HepG2 (cell line): ENCODE measurements at regions not wholly inside any gene's neighbourhood (a gene's known extent, or its start where the extent isn't known, plus 50 kb on each side); places are given as distances from the start of the nearest gene placed in this dataset.
A peak's percentile ranks its signal among the peaks of the same experiment; 100 is the strongest.
"Not testable (repeated sequence)": the region's sequence is repeated elsewhere in the genome, so short reads cannot be mapped to it uniquely, and the experiment has no call there.

ENCODE experiments used
- ATAC-seq: fragments of 200-7000 bp; cut with Tn5 transposase; 3 replicates; pipeline ENCODE4 v1.9.1; 2020; ENCODE audit warnings: mild to moderate bottlenecking, moderate library complexity
- BruUV-seq: library from RNA; stranded (reverse); fragments of 400-500 nt; replicated peaks from 2 replicates; lab custom pipeline; 2021; lab: Mats Ljungman, UMichigan
- CTCF ChIA-PET: fragments of 300-600 bp; formaldehyde crosslinking; extraction: SDS; loops from one replicate; lab custom pipeline; 2021; ENCODE audit warnings: low total read pairs, inconsistent platforms, low intra/inter-chr PET ratio; lab: Yijun Ruan, JAX
- POLR2A ChIA-PET: fragments of 350-600 bp; sonication (Branson Sonifier 250); formaldehyde crosslinking; loops from one replicate; lab custom pipeline; 2020; ENCODE audit warnings: antibody characterized with exemption, inconsistent platforms; lab: Yijun Ruan, JAX
- DNase-seq: peaks from one replicate; pipeline ENCODE4 v3.0.0-alpha.2; 2015; ENCODE audit warnings: low spot score
- FAIRE-seq: peaks from 3 replicates; lab custom pipeline; 2011; peaks lifted over from hg19 to GRCh38; lab: Jason Lieb, UNC
- H2AFZ ChIP-seq: one replicate; pipeline ENCODE4 v1.6.1; 2011; ENCODE audit warnings: low read length, inconsistent platforms
- H3K27ac ChIP-seq: fragments of 300-600 bp; 3 replicates; pipeline ENCODE4 v1.8.0; 2011; ENCODE audit warnings: mixed run types, mild to moderate bottlenecking, mixed read lengths, low read length, inconsistent platforms; ENCODE audit not compliant: insufficient read depth; ENCODE audit errors: extremely low read length
- H3K27me3 ChIP-seq, 2 experiments: fragments of 200-600 bp in 1 of 2; 2 replicates in 1 of 2; 3 replicates in 1 of 2; pipeline versions ENCODE4 v1.6.0 to v1.8.0; 2011; ENCODE audit warnings: low read length in 2 of 2, mild to moderate bottlenecking in 2 of 2, moderate library complexity in 2 of 2, inconsistent platforms in 1 of 2; ENCODE audit not compliant: insufficient read depth in 2 of 2, control insufficient read depth in 1 of 2
- H3K36me3 ChIP-seq, 2 experiments: fragments of 200-600 bp in 1 of 2; replicated peaks in 1 of 2; 2 replicates in 1 of 2; 3 replicates in 1 of 2; pipeline versions ENCODE4 v1.5.1 to v1.8.0; 2011; ENCODE audit warnings: low read length in 2 of 2, inconsistent platforms in 1 of 2; ENCODE audit not compliant: insufficient read depth in 2 of 2, control insufficient read depth in 1 of 2
- H3K4me1 ChIP-seq: 2 replicates; pipeline ENCODE4 v1.5.1; 2012; ENCODE audit warnings: low read length, inconsistent platforms; ENCODE audit not compliant: insufficient read depth
- H3K4me2 ChIP-seq: 2 replicates; pipeline ENCODE4 v1.6.0; 2011; ENCODE audit warnings: low read depth, low read length, inconsistent platforms
- H3K4me3 ChIP-seq, 3 experiments: fragments of 200-600 bp in 1 of 3; sonication (generic), shearing (Covaris generic) in 1 of 3; replicated peaks in 1 of 3; 2 replicates each; pipeline ENCODE4 v1.5.1; 2011 to 2016; ENCODE audit warnings: low read length in 3 of 3, inconsistent platforms in 2 of 3, low read depth in 2 of 3, mild to moderate bottlenecking in 2 of 3, control low read depth in 1 of 3, mixed read lengths in 1 of 3; ENCODE audit not compliant: insufficient read depth in 1 of 3
- H3K79me2 ChIP-seq: one replicate; pipeline ENCODE4 v1.6.1; 2011; ENCODE audit warnings: low read length, inconsistent platforms; ENCODE audit not compliant: insufficient read depth
- H3K9ac ChIP-seq: 2 replicates; pipeline ENCODE4 v1.6.0; 2011; ENCODE audit warnings: mild to moderate bottlenecking, low read depth, low read length, inconsistent platforms; ENCODE audit not compliant: insufficient read depth
- H3K9me3 ChIP-seq: 2 replicates; pipeline ENCODE4 v1.5.1; 2012; ENCODE audit warnings: mild to moderate bottlenecking, low read length
- H4K20me1 ChIP-seq: 2 replicates; pipeline ENCODE4 v1.6.0; 2011; ENCODE audit warnings: inconsistent platforms, mild to moderate bottlenecking, low read length, moderate library complexity; ENCODE audit not compliant: insufficient read depth
- ADNP ChIP-seq: sonication (generic); formaldehyde crosslinking; IDR thresholded peaks from 2 replicates; pipeline ENCODE4 v1.4.0; 2020; ENCODE audit warnings: missing genetic modification reagents
- HDAC6 ChIP-seq: fragments of 200-600 bp; sonication (generic); IDR thresholded peaks from 2 replicates; pipeline ENCODE4 v1.7.0; 2017; ENCODE audit warnings: mild to moderate bottlenecking, antibody characterized with exemption, low read length, low read depth
- JUNB ChIP-seq: sonication (generic); formaldehyde crosslinking; IDR thresholded peaks from 2 replicates; pipeline ENCODE4 v1.8.0; 2022; ENCODE audit warnings: missing genetic modification reagents, mild to moderate bottlenecking, borderline replicate concordance
- SMYD3 ChIP-seq: sonication (generic); formaldehyde crosslinking; IDR thresholded peaks from 2 replicates; pipeline ENCODE4 v1.8.1; 2023; ENCODE audit warnings: mild to moderate bottlenecking, missing genetic modification reagents
- ZNF234 ChIP-seq: sonication (generic); formaldehyde crosslinking; conservative IDR thresholded peaks from 2 replicates; pipeline ENCODE4 v1.5.1; 2020; ENCODE audit warnings: mild to moderate bottlenecking, missing genetic modification reagents
- ZNF790 ChIP-seq: sonication (generic); formaldehyde crosslinking; IDR thresholded peaks from 2 replicates; pipeline ENCODE4 v1.8.0; 2022; ENCODE audit warnings: missing genetic modification reagents, mild to moderate bottlenecking, borderline replicate concordance
- WGBS: methylation state at CpG from one replicate; pipeline ENCODE4 v1.1.6; 2017; ENCODE audit warnings: low lambda C conversion rate; 5-methylcytosine and 5-hydroxymethylcytosine counted together
- in situ Hi-C: cut with HindIII; loops from 2 replicates; pipeline ENCODE4 v1.10.0; 2017; ENCODE audit warnings: low pct_unique_long_range_greater_than_20kb; ENCODE audit not compliant: extremely low pct_ligation_motif_present
- intact Hi-C: fragments of 100-400 bp; cut with micrococcal nuclease; formaldehyde crosslinking; loops from one replicate; pipeline ENCODE4 v1.10.0; 2022; ENCODE audit not compliant: unreplicated experiment
- TF ChIP-seq, protein P1 (sequence below): sonication (generic); formaldehyde crosslinking; IDR thresholded peaks from 2 replicates; pipeline ENCODE4 v1.8.0; 2022; ENCODE audit warnings: mild to moderate bottlenecking, missing genetic modification reagents; ENCODE audit not compliant: insufficient replicate concordance

- ChIA-PET CTCF (no interaction called here), POLR2A (no interaction called here)
- no peaks in the 10 kb centered on the region for H3K27me3 ChIP-seq
- no peak overlapping the region for H2AFZ ChIP-seq
- intact Hi-C loops (no loop called here), in situ Hi-C loops (no loop called here)
- no peak for TF ChIP-seq SMYD3
- no peak for TF ChIP-seq HDAC6
- TF ChIP-seq ZNF790 (CRISPR knock-in tag), result no peak
- TF ChIP-seq ADNP (CRISPR knock-in tag), result no peak
- no peak for TF ChIP-seq ZNF234 (CRISPR knock-in tag)
- TF ChIP-seq JUNB (CRISPR knock-in tag), result no peak
- TF ChIP-seq, protein P1, sequence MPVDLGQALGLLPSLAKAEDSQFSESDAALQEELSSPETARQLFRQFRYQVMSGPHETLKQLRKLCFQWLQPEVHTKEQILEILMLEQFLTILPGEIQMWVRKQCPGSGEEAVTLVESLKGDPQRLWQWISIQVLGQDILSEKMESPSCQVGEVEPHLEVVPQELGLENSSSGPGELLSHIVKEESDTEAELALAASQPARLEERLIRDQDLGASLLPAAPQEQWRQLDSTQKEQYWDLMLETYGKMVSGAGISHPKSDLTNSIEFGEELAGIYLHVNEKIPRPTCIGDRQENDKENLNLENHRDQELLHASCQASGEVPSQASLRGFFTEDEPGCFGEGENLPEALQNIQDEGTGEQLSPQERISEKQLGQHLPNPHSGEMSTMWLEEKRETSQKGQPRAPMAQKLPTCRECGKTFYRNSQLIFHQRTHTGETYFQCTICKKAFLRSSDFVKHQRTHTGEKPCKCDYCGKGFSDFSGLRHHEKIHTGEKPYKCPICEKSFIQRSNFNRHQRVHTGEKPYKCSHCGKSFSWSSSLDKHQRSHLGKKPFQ (CRISPR knock-in tag), result no peak
- BruUV-seq, result no TSS peak
- no peak overlapping the region for H3K4me3 ChIP-seq
- no peaks in the 10 kb centered on the region for H3K4me1 ChIP-seq
- DNase-seq (no peak), ATAC-seq (no peak), FAIRE-seq (no peak)
- no peaks in the 10 kb centered on the region for H4K20me1 ChIP-seq
- peaks cover 91% of the 10 kb centered on the region for H3K9me3 ChIP-seq
- H3K4me2 ChIP-seq, result no peak overlapping the region
- H3K79me2 ChIP-seq, result no peaks in the 10 kb centered on the region
- no peaks in the 10 kb centered on the region for H3K36me3 ChIP-seq
- H3K27ac ChIP-seq, result no peak overlapping the region
- no CpG with 5 or more reads among the region's 1 CpG for WGBS
- H3K9ac ChIP-seq, result no peak overlapping the region
These were observed 436.7 kb upstream of the TMPRSS15 start for GRCh38 chr21:18840239-18840638.

GRCh38 chr21:18857606-18858005 lies 454.0 kb upstream of the TMPRSS15 start:
- H3K9ac ChIP-seq, H3K79me2 ChIP-seq, POLR2A ChIA-PET, H4K20me1 ChIP-seq, H2AFZ ChIP-seq, H3K27ac ChIP-seq, H3K4me1 ChIP-seq, H3K36me3 ChIP-seq, intact Hi-C loops, ATAC-seq, H3K27me3 ChIP-seq, in situ Hi-C loops, FAIRE-seq, H3K4me2 ChIP-seq, H3K4me3 ChIP-seq, CTCF ChIA-PET, DNase-seq: not testable (repeated sequence)
- H3K9me3 ChIP-seq, result peaks cover 70% of the 10 kb centered on the region
- BruUV-seq, result TSS peak; percentile 96
- WGBS, result 51% methylated on average over 16 of the region's 16 CpGs
